ENCODE measurements at regions not wholly inside any gene's neighbourhood (a gene's known extent, or its start where the extent isn't known, plus 50 kb on each side); places are given as distances from the start of the nearest gene placed in this dataset.

- DNase-seq (no peak), ATAC-seq (no peak)
- H3K27me3 Mint-ChIP-seq, result peaks cover 16% of the 10 kb centered on the region
- no peaks in the 10 kb centered on the region for H3K36me3 Mint-ChIP-seq (ENCODE audit: low read depth)
- H3K27ac Mint-ChIP-seq, result no peak overlapping the region
- H3K4me3 Mint-ChIP-seq, result no peak overlapping the region
- intact Hi-C loops (cut with micrococcal nuclease), result no loop called here
- TF ChIP-seq CTCF (IDR thresholded peaks at IDR 0.05), result no peak
- no peaks in the 10 kb centered on the region for H3K4me1 Mint-ChIP-seq (ENCODE audit: low read depth)
- no peaks in the 10 kb centered on the region for H3K9me3 Mint-ChIP-seq
- ChIA-PET POLR2A (no interaction called here), CTCF (interaction anchor here (0.8 to 1.1 kb wide), 2 partner anchors 16 to 18 kb away, joined by 3 to 4 read pairs; no protein-coding TSS in a partner anchor)
These were observed 130.6 kb upstream of the ATP5MC3 start for GRCh38 chr2:175312137-175312536.

GRCh38 chr2:175310813-175311504, 129.4 kb upstream of the ATP5MC3 start:
- Mint-ChIP-seq H3K4me1 (ENCODE audit: low read depth) (no peaks in the 10 kb centered on the region), H3K27me3 (peaks cover 18% of the 10 kb centered on the region), H3K4me3 (no peak overlapping the region), H3K9me3 (no peaks in the 10 kb centered on the region), H3K36me3 (ENCODE audit: low read depth) (no peaks in the 10 kb centered on the region), H3K27ac (no peak overlapping the region)
- intact Hi-C loops (cut with micrococcal nuclease), result no loop called here
- ATAC-seq (no peak), DNase-seq (no peak)
- POLR2A ChIA-PET, result no interaction called here
- TF ChIP-seq CTCF (IDR thresholded peaks at IDR 0.05), result no peak
- CTCF ChIA-PET, result interaction anchor here (1.2 to 2.2 kb wide), 2 partner anchors 9 to 18 kb away, joined by 6 read pairs; no protein-coding TSS in a partner anchor

GRCh38 chr2:175309799-175310198, 128.3 kb upstream of the ATP5MC3 start:
- ChIA-PET CTCF (interaction anchor here (2.2 kb wide), 1 partner anchor 19 kb away, joined by 6 read pairs; no protein-coding TSS in a partner anchor), POLR2A (no interaction called here)
- Mint-ChIP-seq H3K36me3 (ENCODE audit: low read depth) (no peaks in the 10 kb centered on the region), H3K4me3 (no peak overlapping the region), H3K9me3 (no peaks in the 10 kb centered on the region), H3K27ac (no peak overlapping the region), H3K27me3 (peaks cover 18% of the 10 kb centered on the region), H3K4me1 (ENCODE audit: low read depth) (no peaks in the 10 kb centered on the region)
- TF ChIP-seq CTCF (IDR thresholded peaks at IDR 0.05), result peak; percentile 18
- ATAC-seq, result no peak
- intact Hi-C loops (cut with micrococcal nuclease), result no loop called here
- peak; percentile 23 for DNase-seq

- Mint-ChIP-seq H3K4me3 (no peak overlapping the region), H3K9me3 (no peaks in the 10 kb centered on the region)
These were observed 126.5 kb upstream of the ATP5MC3 start for GRCh38 chr2:175308005-175308404.

More at GRCh38 chr2:175308005-175308404, 126.5 kb upstream of the ATP5MC3 start:
- H3K27ac Mint-ChIP-seq, result no peak overlapping the region
- H3K27me3 Mint-ChIP-seq, result peaks cover 19% of the 10 kb centered on the region
- no peak for DNase-seq
- no peaks in the 10 kb centered on the region for H3K36me3 Mint-ChIP-seq (ENCODE audit: low read depth)
- TF ChIP-seq CTCF (IDR thresholded peaks at IDR 0.05), result no peak
- ChIA-PET POLR2A (no interaction called here), CTCF (interaction anchor here (1.2 to 1.8 kb wide), 4 partner anchors 21 to 104 kb away, joined by 3 to 6 read pairs (median 4); no protein-coding TSS in a partner anchor)
- no peaks in the 10 kb centered on the region for H3K4me1 Mint-ChIP-seq (ENCODE audit: low read depth)
- intact Hi-C loops (cut with micrococcal nuclease), result no loop called here
- ATAC-seq, result no peak

Measured in activated CD8-positive, alpha-beta T cell treated with anti-CD3 and anti-CD28 coated beads for 36 hours (primary cell).